Stromal cell of bone marrow (primary cell): ENCODE measurements at regions not wholly inside any gene's neighbourhood (a gene's known extent, or its start where the extent isn't known, plus 50 kb on each side); places are given as distances from the start of the nearest gene placed in this dataset.

ENCODE experiments used
- DNase-seq: peaks from one replicate; pipeline ENCODE4 v3.0.0-alpha.2; 2012; ENCODE audit warnings: low read depth

DNA sequence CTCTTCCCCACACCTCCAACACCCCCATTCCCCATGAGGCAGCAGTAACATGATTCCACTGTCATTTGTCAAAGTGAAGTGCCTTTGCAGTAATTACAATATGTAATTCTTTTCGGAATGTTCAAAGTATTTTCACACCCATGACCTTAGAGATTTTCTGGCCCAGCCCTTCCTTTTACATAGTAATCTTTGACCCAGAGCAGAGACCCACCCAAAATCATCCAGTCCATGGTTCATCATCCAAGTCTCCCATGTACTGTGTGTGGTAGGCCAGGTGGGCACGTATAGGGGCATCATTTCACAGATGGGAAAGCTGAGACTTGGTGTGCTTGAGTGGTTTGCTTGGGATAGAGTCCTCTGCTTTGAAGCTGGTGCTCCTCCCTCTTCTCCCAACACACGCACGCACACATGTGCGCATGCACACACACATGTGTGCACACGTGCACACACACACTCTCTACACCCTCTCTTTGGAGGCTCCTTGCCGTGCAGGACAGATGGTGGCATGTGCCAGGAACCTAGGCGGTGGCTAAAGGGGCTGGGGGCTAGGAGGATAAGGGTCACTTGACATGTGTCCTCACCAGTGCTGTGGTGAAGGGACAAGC, 284.7 kb upstream of the ROPN1 start:
- no peak for DNase-seq

DNA sequence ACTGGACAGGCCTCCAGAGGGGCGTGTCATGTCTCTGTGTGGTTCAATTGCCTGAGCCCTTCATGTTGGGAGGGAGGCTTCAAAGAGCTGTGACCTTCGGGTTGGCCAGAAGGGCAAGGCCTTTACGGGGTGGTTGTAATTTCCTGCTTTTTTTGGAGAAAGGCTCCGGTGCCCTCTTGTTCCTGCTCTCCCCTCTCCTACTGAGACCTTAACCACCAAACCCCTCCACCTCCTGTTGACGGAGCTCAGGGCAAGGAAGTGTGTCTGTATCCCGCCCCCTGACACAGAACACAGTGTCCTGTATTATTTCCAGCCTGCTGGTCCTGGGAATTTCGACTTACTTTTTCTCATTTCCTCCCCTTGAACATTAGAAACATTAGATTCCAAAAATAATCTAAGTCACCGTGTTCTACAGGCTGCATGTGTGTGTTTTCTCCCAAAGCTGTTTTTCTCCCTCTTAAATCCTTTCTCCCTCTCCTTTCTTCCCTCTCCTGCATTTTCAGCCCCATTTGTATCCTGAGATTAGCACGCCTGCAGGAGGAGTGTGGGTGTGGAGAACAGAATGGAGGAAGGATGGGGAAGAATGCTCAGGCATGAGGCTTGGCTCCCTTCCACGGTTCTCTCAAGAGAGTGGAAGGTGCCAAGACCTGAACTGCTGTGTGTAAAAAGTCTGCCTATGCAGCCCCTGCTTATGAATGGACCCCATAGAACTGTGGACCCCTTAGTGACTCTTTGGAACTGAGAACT, 285.4 kb upstream of the ROPN1 start:
- DNase-seq, result no peak

DNA sequence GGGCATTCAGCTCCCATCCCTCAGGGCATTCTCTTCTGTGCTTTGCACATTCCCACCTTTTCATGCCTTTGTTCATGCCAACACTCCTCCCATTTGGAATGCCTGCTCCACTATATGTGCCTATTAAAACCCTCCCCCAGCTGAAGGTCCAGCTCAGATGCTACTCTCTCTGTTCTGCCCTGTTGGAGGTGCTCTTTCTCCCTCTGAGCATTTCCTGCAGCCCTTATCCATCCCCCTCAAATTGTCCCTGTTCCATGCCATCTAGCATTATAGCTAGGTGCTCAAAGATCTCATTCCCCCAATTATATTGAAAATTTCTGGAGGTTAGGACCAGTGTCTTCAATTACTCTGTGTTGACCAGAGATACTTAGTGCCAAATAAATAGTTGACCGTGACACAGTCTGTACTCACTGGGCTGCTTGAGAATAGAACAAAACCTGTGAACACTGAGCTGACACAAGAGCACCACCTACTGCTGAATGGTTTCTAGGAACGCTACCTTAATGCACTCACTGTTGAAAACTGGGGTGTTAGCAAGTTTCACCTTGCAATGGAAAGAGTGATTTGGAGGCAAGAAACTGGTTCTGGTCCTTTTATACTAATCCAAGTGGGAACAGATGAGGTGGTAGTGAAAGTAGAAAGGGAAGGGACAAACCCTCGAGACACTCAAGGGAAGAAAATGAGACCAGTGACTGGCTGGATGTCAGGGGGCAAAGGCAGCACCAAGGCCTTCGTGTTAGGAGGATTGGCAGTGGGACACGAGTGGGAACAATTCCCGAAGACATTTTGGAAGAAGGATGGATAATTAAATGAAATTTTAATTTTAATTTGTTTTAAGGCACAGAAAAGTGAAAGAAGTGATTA, 289.8 kb upstream of the ROPN1 start:
- DNase-seq, result peak; percentile 37

DNA sequence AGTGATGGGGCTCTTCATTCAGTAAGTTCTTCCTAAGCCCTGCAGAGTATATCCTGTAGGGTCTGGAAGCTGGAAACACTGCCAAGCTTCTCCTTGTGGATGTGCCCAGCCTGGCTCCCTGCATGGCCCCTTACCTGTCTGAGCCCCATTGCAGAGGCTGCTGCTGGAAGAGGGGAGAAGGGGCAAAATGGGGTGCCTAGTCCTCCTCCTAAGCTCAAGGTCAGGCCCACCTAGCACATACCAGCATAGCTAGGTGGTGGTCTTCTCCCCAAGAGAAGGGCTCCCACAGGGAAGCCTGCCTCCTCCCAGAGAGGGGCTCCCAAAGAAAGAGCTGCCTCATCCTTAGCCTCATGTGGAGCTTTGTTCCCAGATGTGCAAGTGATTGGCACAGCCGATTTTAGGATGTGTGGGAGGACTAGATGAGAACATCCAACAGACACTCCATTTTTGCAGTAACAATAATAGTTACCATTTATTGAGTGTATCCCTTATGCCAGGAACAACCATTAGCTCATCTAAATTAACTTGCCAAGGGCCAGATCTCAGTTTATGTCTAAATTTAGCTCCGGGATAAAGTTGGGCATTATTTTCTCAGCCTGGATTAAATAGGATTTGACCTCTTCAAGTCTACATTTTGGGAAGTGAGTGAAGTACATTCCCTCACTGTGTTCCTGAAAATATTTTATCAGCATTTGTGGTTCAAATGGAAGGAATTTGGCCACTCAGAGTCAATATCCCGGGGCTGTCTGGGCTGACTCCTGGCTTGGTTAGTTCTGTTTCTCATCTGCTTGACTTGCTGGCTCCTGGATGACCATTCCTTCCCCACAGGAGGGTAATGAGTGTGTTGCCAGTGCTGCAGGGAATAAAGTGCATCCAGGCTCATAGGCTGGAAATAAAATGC, 291.1 kb upstream of the ROPN1 start:
- DNase-seq, result peak; percentile 18

GRCh38 chr3:124283652-124284023, 291.7 kb upstream of the ROPN1 start:
- no peak for DNase-seq

DNA sequence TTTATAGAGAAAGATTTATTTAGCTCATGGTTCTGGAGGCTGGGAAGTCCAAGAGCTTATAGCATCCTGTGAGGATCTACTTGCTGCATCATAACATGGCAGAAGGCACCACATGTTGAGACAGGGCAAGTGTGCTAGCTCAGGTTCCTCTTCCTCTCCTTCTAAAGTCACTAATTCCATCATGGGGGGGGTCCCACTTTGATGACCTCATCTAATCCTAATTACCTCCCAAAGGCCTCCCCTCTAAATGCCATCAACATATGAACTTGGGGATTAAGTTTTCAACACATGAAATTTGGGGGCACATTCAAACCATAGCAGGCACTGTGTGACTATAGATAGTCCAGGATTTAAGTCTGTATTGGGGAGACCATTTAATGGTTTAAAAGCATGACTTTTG, 297.1 kb upstream of the ROPN1 start:
- no peak for DNase-seq

DNA sequence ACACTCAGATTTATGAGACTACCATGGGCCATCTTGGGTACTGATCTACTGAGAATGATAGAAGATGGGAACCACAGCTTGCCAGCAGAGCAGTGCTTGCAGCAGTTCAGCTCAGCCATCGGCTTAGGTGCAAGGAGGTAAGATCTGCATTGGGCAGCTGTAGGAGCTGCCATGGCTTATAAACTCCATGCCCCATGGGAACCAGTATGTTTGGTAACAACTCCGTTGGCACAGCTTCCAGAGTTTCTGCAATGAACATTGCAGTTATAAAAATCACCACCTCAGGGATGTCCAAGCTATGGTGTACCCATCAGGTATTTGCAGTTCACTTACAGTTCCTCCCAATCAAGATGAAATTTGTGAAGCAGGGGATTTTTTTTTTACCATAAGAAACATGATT, 299.1 kb upstream of the ROPN1 start:
- DNase-seq, result no peak

- DNase-seq, result no peak
Measured at GRCh38 chr3:124292329-124292728, 300.4 kb upstream of the ROPN1 start.

DNA sequence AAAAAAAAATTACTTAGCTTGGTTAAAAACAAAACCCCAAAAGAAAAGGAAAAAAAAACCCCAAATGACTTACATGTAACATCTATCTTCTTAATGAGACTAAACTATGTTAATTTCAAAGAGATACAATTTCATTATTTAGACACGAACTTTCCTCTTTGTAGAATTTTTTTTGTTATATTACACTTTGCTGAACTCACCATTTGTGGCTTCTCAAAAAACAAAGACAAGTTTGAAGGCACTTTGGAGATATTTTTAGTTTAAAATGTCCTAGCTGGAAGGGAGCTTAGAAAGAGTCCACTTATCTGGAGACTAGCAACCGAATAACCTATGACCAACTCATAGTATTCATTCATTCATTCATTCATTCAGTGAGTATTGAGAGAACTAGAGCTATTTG, 301.7 kb upstream of the ROPN1 start:
- DNase-seq, result no peak

DNA sequence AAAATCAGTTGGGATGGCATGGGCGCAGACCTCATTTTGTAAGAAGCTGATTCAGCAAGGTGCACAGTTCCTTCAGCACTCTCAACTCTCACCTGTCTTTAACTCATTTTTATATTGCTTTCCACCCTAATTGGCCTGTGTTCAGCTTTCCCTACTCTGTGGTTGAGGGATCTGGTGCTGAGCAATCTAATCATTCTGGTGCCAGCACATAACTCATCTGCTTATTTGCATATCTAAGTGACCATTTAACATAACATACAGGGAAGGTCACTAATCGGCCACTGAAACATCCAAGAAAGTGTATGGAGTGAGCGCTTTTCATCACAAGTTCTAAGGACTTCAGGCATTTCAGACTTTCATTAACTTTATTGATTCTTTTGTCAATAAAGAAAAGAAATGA, 303.4 kb upstream of the ROPN1 start:
- no peak for DNase-seq

DNA sequence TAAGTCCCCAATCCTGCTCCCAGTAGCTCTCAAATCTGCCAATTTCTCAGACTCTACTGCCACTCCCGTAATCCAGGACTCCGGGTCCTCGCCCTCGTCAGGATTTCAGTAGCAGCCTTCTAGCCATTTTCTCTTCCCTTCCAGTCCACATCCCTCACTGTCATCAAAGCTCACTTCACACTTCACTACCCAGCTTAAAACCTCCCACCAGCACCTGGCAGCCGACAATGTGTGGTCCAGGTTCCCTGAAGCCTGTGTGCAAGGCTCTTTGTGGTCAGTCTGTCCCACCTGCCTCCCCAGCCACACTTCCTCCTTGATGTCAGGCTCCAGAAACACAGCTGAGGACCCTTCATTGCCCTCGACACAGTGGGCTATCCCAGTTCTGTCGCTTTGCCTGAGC, 304.5 kb upstream of the ROPN1 start:
- DNase-seq, result no peak

DNA sequence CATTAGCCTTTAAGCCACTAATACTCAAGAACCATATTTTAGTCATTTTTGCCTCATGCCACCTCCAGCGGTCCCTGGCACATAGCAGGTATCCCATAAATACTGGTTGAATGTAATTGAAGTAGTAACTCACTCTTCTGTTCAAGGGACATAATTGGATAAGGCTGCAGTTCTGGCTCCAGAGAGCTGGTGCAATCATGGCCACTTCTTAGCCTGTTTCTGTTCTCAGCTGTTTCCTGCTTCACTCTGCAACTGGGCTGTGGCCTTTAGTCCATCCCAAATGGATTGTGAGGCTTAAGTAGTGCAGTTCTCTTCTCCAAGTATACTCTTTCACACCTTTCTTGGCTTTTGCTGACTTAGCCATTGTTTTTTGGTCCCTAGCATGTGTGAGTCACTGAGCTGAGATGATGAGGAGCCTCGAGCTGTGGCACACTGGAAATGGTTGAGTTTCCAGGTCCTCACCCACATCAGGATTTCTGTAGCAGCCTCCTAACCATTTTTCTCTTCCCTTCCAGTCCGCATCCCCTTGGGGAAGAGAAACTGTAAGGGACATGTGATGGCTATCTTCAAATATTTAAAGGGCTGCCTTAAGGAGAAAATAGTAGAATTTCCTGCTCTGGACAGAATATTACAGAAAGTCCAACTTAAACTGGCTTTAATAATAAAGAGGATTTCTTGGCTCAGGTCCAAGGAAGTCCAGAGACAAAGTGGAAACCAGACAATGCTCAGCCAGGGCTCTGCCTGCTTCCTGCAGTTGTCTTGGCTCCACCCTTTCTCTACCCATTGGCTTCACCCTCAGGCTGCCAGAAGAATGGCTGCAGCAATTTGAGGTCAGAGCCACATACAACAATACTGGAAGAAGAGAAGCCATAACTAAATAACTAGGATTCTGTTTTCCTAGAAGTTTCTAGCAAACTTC, 305.4 kb upstream of the ROPN1 start:
- no peak for DNase-seq

- no peak for DNase-seq
Measured at GRCh38 chr3:124298301-124298700, 306.4 kb upstream of the ROPN1 start.

GRCh38 chr3:124298951-124299350, 307.0 kb upstream of the ROPN1 start:
- DNase-seq, result no peak

DNA sequence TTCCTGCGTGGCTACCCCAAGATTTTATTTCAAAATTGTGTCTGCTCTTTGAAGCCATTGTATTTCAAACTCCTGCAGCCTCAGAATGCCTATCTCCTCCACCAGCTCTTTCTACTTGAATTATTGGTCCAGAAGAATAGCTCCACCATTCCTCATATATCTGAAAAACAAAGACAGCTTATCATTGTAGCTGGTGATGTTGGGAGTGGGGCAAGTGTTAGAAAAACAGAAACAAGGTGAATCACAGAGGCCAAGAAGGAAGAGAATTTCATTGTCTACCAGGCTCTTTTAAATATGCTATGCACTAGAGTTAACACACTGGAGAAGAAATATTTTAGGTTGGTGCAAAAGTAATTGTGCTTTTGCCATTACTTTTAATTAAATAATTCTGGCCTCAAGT, 307.9 kb upstream of the ROPN1 start:
- no peak for DNase-seq

GRCh38 chr3:124300416-124300815, 308.5 kb upstream of the ROPN1 start:
- no peak for DNase-seq

- no peak for DNase-seq
Measured at GRCh38 chr3:124303305-124303910, 311.5 kb upstream of the ROPN1 start.

DNA sequence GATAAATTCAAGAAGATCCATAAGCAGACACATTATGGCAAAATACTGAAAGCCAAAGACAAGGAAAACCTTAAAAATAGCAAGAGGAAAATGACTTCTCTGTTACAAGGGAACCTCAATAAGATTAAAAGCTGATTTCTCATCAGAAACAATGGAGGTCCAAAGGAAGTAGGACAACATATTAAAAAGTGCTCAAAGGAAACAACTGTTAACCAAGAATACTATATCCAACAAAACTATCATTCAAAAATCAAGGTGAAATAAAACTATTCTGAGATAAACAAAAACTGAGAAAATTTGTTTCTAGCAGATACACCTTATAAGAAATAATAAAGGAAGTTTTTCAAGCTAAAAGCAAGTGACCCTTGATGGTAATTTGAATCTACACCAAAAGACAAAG, 314.7 kb upstream of the ROPN1 start:
- DNase-seq, result no peak

DNA sequence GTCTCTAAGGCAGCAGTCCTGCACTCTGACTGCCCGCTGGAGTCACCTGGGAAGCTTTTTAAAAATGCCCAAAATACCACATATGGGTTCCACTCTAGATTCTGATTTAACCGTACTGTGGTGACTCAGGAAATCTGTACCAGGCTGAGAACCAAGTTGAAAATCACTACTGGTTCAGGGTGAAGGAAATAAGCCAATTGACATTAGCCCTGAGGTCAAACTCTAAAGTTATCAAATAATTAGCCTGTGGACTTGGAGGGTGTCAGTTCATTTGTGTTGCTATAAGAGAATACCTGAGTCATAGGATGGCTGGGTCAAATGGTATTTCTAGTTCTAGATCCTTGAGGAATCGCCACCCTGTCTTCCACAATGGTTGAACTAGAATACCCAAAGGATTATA, 321.7 kb upstream of the ROPN1 start:
- no peak for DNase-seq

DNA sequence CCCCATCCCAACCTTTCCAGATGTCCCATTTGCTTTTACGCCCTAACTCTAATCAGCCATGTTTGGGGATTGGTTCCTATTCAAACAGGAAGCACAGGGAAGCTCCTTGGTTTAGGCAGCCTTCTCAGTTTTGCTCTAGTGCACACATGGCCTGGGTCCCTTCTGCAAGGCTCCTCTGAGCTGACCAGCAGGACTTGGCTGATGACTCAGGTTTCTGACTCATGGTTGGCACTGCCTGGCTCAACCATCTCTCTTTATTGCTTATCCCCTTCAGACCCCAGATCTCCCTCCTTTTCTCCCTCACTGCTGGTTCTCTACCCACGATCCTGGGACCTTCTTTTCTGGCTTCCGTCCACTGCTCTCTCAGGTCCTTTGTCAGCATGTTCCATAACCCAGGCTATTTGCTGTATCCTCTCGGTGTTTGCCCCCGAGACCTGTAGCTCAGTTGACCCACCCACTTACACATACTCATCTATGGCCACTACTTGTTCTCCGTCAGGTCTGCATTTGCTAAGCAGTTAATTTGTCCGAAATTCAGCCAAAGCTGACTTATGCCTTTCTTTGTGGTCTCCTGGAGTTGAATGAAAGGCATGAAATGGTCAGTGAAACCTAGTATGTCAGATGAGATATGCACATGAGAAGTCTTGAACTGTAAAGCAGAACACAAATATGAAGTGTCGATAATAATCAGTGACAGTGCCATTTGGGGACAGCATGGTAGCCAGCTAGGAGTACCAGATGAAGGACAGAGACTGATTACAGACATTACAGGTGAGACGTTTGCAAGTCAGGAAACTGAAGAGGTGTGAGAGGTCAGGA, 323.5 kb upstream of the ROPN1 start:
- peak; percentile 45 for DNase-seq
